ENCODE measurements at regions not wholly inside any gene's neighbourhood (a gene's known extent, or its start where the extent isn't known, plus 50 kb on each side); places are given as distances from the start of the nearest gene placed in this dataset.

DNA sequence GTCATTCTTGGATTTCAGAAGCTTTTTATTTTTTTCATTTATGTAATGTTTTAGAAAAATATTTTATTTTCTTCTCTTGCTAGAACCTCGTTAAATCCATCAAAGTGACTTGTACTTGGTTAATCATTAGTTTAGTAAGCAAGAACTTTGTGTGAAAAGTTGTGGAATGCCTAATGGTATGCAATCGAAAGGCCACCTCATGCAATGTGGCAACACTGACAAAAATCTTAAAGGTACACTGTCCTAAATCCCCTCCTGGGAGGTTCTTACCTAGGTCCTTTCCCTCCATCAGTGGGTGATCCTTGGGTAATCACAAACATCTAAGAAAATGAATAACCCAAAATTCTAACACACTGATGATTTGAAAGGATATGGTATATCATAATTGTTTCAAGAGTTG is 304.2 kb downstream of the DNAH5 start:
- H3K27me3 ChIP-seq (ENCODE audit: insufficient read depth, poor library complexity, severe bottlenecking): no peaks in the 10 kb centered on the region
- no peak for DNase-seq (ENCODE audit: low read depth in 1 of 2, low spot score in 1 of 2)
- no peak overlapping the region for H3K27ac ChIP-seq (replicated peaks)
- no peak overlapping the region for H3K4me3 ChIP-seq (replicated peaks; ENCODE audit: insufficient read depth, low read length)
- TF ChIP-seq POLR2AphosphoS5 (IDR thresholded peaks at IDR 0.05; ENCODE audit: low read depth) (no peak), GABPA (IDR thresholded peaks at IDR 0.05; ENCODE audit: low read depth) (no peak), SPI1 (IDR thresholded peaks at IDR 0.05; ENCODE audit: borderline replicate concordance, low read depth) (no peak)
- TF ChIP-seq, protein P1, sequence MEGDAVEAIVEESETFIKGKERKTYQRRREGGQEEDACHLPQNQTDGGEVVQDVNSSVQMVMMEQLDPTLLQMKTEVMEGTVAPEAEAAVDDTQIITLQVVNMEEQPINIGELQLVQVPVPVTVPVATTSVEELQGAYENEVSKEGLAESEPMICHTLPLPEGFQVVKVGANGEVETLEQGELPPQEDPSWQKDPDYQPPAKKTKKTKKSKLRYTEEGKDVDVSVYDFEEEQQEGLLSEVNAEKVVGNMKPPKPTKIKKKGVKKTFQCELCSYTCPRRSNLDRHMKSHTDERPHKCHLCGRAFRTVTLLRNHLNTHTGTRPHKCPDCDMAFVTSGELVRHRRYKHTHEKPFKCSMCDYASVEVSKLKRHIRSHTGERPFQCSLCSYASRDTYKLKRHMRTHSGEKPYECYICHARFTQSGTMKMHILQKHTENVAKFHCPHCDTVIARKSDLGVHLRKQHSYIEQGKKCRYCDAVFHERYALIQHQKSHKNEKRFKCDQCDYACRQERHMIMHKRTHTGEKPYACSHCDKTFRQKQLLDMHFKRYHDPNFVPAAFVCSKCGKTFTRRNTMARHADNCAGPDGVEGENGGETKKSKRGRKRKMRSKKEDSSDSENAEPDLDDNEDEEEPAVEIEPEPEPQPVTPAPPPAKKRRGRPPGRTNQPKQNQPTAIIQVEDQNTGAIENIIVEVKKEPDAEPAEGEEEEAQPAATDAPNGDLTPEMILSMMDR (IDR thresholded peaks at IDR 0.05; ENCODE audit: insufficient read depth, low read length): no peak
- TF ChIP-seq, protein P2, sequence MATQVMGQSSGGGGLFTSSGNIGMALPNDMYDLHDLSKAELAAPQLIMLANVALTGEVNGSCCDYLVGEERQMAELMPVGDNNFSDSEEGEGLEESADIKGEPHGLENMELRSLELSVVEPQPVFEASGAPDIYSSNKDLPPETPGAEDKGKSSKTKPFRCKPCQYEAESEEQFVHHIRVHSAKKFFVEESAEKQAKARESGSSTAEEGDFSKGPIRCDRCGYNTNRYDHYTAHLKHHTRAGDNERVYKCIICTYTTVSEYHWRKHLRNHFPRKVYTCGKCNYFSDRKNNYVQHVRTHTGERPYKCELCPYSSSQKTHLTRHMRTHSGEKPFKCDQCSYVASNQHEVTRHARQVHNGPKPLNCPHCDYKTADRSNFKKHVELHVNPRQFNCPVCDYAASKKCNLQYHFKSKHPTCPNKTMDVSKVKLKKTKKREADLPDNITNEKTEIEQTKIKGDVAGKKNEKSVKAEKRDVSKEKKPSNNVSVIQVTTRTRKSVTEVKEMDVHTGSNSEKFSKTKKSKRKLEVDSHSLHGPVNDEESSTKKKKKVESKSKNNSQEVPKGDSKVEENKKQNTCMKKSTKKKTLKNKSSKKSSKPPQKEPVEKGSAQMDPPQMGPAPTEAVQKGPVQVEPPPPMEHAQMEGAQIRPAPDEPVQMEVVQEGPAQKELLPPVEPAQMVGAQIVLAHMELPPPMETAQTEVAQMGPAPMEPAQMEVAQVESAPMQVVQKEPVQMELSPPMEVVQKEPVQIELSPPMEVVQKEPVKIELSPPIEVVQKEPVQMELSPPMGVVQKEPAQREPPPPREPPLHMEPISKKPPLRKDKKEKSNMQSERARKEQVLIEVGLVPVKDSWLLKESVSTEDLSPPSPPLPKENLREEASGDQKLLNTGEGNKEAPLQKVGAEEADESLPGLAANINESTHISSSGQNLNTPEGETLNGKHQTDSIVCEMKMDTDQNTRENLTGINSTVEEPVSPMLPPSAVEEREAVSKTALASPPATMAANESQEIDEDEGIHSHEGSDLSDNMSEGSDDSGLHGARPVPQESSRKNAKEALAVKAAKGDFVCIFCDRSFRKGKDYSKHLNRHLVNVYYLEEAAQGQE (IDR thresholded peaks at IDR 0.05; ENCODE audit: insufficient replicate concordance, low read depth): no peak

DNA sequence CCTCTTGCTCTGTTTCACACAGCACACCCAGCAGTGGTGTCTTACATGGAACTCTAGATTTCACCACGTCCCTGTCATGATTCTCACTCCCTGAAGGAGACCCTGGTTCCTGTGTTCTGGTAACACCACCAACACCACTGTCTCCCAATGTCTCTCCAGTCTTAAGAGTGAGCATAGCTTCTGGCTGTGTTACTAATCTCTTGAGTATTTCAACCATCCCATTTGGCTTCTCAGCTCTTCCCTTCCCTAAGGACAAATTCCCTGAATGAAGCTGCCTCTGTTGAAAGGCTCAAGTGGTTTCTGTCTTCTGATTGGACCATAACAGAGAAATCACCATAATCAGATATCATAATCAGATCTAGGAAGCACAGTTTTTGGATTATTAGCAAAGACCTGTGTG is 311.8 kb downstream of the DNAH5 start:
- no peak for DNase-seq (ENCODE audit: low read depth in 1 of 2, low spot score in 1 of 2)
- Histone ChIP-seq H3K27me3 (ENCODE audit: insufficient read depth, poor library complexity, severe bottlenecking) (no peaks in the 10 kb centered on the region), H3K4me3 (replicated peaks; ENCODE audit: insufficient read depth, low read length) (no peak overlapping the region), H3K27ac (replicated peaks) (no peak overlapping the region)
- TF ChIP-seq, protein P1 (IDR thresholded peaks at IDR 0.05; ENCODE audit: insufficient read depth, low read length): no peak
- no peak for TF ChIP-seq SPI1 (IDR thresholded peaks at IDR 0.05; ENCODE audit: borderline replicate concordance, low read depth)
- TF ChIP-seq POLR2AphosphoS5 (IDR thresholded peaks at IDR 0.05; ENCODE audit: low read depth): no peak
- TF ChIP-seq GABPA (IDR thresholded peaks at IDR 0.05; ENCODE audit: low read depth): no peak
- TF ChIP-seq, protein P2 (IDR thresholded peaks at IDR 0.05; ENCODE audit: insufficient replicate concordance, low read depth): no peak

DNA sequence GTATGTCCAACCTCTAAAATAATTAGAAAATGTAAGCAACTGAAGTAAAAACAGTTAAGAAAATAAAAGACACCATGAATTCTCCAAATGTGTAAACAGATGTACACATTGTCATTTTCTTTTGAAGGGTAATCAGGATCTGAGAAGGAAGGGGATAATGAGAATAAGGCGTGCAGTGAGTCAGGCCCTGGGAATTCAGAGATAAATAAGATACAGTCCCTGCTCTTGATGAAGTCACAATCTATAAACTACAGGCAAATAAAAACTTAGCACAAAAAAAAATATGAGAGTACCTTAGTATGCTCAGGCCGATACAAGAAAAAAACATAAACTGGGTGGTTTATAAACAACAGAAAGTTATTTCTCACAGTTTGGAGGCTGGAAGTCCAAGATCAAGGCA is 315.3 kb downstream of the DNAH5 start:
- Histone ChIP-seq H3K4me3 (replicated peaks; ENCODE audit: insufficient read depth, low read length) (no peak overlapping the region), H3K27ac (replicated peaks) (no peak overlapping the region), H3K27me3 (ENCODE audit: insufficient read depth, poor library complexity, severe bottlenecking) (no peaks in the 10 kb centered on the region)
- TF ChIP-seq POLR2AphosphoS5 (IDR thresholded peaks at IDR 0.05; ENCODE audit: low read depth): no peak
- TF ChIP-seq GABPA (IDR thresholded peaks at IDR 0.05; ENCODE audit: low read depth): no peak
- TF ChIP-seq SPI1 (IDR thresholded peaks at IDR 0.05; ENCODE audit: borderline replicate concordance, low read depth): no peak
- TF ChIP-seq, protein P1 (IDR thresholded peaks at IDR 0.05; ENCODE audit: insufficient read depth, low read length): no peak
- TF ChIP-seq, protein P2 (IDR thresholded peaks at IDR 0.05; ENCODE audit: insufficient replicate concordance, low read depth): no peak
- DNase-seq (ENCODE audit: low read depth in 1 of 2, low spot score in 1 of 2): no peak
